Transverse colon (tissue), 4 donors: ENCODE measurements at regions not wholly inside any gene's neighbourhood (a gene's known extent, or its start where the extent isn't known, plus 50 kb on each side); places are given as distances from the start of the nearest gene placed in this dataset.

Experiments used
- DNase-seq: peaks from one replicate; pipeline ENCODE4 v3.0.0-alpha.2; 2019
- H3K27ac ChIP-seq, 4 donors: fragments of 200-600 bp; sonication (generic); 2 replicates each; pipeline ENCODE4 v1.5.1; 2016 to 2018; ENCODE audit warnings: inconsistent platforms in 4 of 4
- H3K27me3 ChIP-seq: fragments of 200-600 bp; sonication (generic); 2 replicates; pipeline ENCODE4 v1.5.1; 2017; ENCODE audit warnings: inconsistent platforms
- H3K36me3 ChIP-seq, 4 donors: fragments of 200-600 bp; sonication (generic); 2 replicates each; pipeline ENCODE4 v1.5.1; 2017 to 2019; ENCODE audit warnings: inconsistent platforms in 4 of 4
- H3K4me1 ChIP-seq, 4 donors: fragments of 200-600 bp; sonication (generic); 2 replicates each; pipeline ENCODE4 v1.5.1; 2017 to 2020; ENCODE audit warnings: inconsistent platforms in 4 of 4
- H3K4me3 ChIP-seq, 4 donors: fragments of 200-600 bp; sonication (generic); 1 replicate in 1 of 4; 2 replicates in 3 of 4; pipeline versions ENCODE4 v1.5.1 to v1.6.1; 2017 to 2019; ENCODE audit warnings: inconsistent platforms in 4 of 4
- H3K9me3 ChIP-seq, 2 donors: fragments of 200-600 bp; sonication (generic); 2 replicates each; pipeline ENCODE4 v1.5.1; 2017 to 2019; ENCODE audit warnings: inconsistent platforms in 2 of 2
- CTCF ChIP-seq, 5 experiments: fragments of 200-600 bp in 3 of 5; fragments of 450-650 bp in 2 of 5; sonication (generic) in 3 of 5; IDR thresholded peaks; 1 replicate in 2 of 5; 2 replicates in 3 of 5; pipeline ENCODE4 v1.5.1; 2016 to 2017; ENCODE audit warnings: antibody characterized with exemption in 5 of 5, inconsistent platforms in 3 of 5, mild to moderate bottlenecking in 2 of 5, moderate library complexity in 1 of 5
- EP300 ChIP-seq: sonication (generic); formaldehyde crosslinking; IDR thresholded peaks from one replicate; pipeline ENCODE4 v1.6.1; 2017; ENCODE audit warnings: antibody characterized with exemption, low read depth
- POLR2A ChIP-seq: fragments of 450-650 bp; IDR thresholded peaks from one replicate; pipeline ENCODE4 v1.6.1; 2016; ENCODE audit warnings: antibody characterized with exemption, mild to moderate bottlenecking, moderate library complexity
- POLR2AphosphoS5 ChIP-seq, 3 donors: sonication (generic); formaldehyde crosslinking; IDR thresholded peaks; one replicate each; pipeline ENCODE4 v1.6.1; 2016; ENCODE audit warnings: antibody characterized with exemption in 3 of 3
- WGBS, 2 donors: methylation state at CpG; one replicate each; pipeline ENCODE4 v1.1.5; 2018; ENCODE audit warnings: low coverage in 1 of 2; 5-methylcytosine and 5-hydroxymethylcytosine counted together
- in situ Hi-C, 4 donors: fragments of 200-750 bp; cut with MboI; loops; one replicate each; pipeline versions ENCODE4 v1.15.0 to v1.15.1; 2017; ENCODE audit warnings: low sequenced_read_pairs in 3 of 4, low pct_ligation_motif_present in 1 of 4, low pct_unique_long_range_greater_than_20kb in 1 of 4
- intact Hi-C: fragments of 100-400 bp; cut with DNase I; formaldehyde crosslinking; loops from one replicate; pipeline ENCODE4 v1.15.1; 2023; ENCODE audit warnings: low total_unique reads

GRCh38 chr2:126832014-126832413 lies 66.7 kb upstream of the TEX51 start:
- TF ChIP-seq CTCF (IDR thresholded peaks at IDR 0.05) (no peak), EP300 (no peak), POLR2A (no peak), POLR2AphosphoS5 (IDR thresholded peaks at IDR 0.05) (no peak)
- Histone ChIP-seq H3K27me3 (no peaks in the 10 kb centered on the region), H3K36me3 (no peaks in the 10 kb centered on the region), H3K4me1 (no peaks in the 10 kb centered on the region), H3K9me3 (no peaks in the 10 kb centered on the region), H3K4me3 (no peak overlapping the region), H3K27ac (no peak overlapping the region)
- DNase-seq, result no peak
- in situ Hi-C loops, result no loop called here
- intact Hi-C loops, result no loop called here

- in situ Hi-C loops (no loop called here), intact Hi-C loops (no loop called here)
- TF ChIP-seq CTCF (IDR thresholded peaks at IDR 0.05), result no peak
- no peak for TF ChIP-seq POLR2A
- no peak for TF ChIP-seq POLR2AphosphoS5 (IDR thresholded peaks at IDR 0.05)
- no peak for TF ChIP-seq EP300
- no peaks in the 10 kb centered on the region for H3K27me3 ChIP-seq
- H3K4me1 ChIP-seq, result no peaks in the 10 kb centered on the region
- H3K36me3 ChIP-seq, result no peaks in the 10 kb centered on the region
- DNase-seq, result no peak
- H3K9me3 ChIP-seq, result no peaks in the 10 kb centered on the region
- WGBS, 2 donors, result 76 to 83% methylated on average over 2 to 5 of the region's 5 CpGs
- no peak overlapping the region for H3K27ac ChIP-seq
- no peak overlapping the region for H3K4me3 ChIP-seq
These were observed 65.9 kb upstream of the TEX51 start for GRCh38 chr2:126832757-126833156.

- Histone ChIP-seq H3K27me3 (no peaks in the 10 kb centered on the region), H3K4me3 (no peak overlapping the region), H3K27ac (no peak overlapping the region), H3K9me3 (no peaks in the 10 kb centered on the region), H3K36me3 (no peaks in the 10 kb centered on the region), H3K4me1 (no peaks in the 10 kb centered on the region)
- DNase-seq, result no peak
- WGBS, 2 donors, result 96 to 97% methylated on average over 6 of the region's 6 CpGs
- no peak for TF ChIP-seq EP300
- no peak for TF ChIP-seq POLR2AphosphoS5 (IDR thresholded peaks at IDR 0.05)
- no peak for TF ChIP-seq CTCF (IDR thresholded peaks at IDR 0.05)
- no peak for TF ChIP-seq POLR2A
- intact Hi-C loops, result no loop called here
- in situ Hi-C loops, result no loop called here
These were observed 64.6 kb upstream of the TEX51 start for GRCh38 chr2:126834006-126834659.

- DNase-seq, result no peak
- 84 to 100% methylated on average over 1 to 8 of the region's 8 CpGs for WGBS, 2 donors
- H3K9me3 ChIP-seq, result no peaks in the 10 kb centered on the region
- no peak overlapping the region for H3K4me3 ChIP-seq
- TF ChIP-seq POLR2A (no peak), EP300 (no peak), POLR2AphosphoS5 (IDR thresholded peaks at IDR 0.05) (no peak), CTCF (IDR thresholded peaks at IDR 0.05) (no peak)
- H3K27me3 ChIP-seq, result no peaks in the 10 kb centered on the region
- intact Hi-C loops, result no loop called here
- H3K4me1 ChIP-seq, result no peaks in the 10 kb centered on the region
- in situ Hi-C loops, result no loop called here
- no peak overlapping the region for H3K27ac ChIP-seq
- H3K36me3 ChIP-seq, result no peaks in the 10 kb centered on the region
These were observed 63.4 kb upstream of the TEX51 start for GRCh38 chr2:126835261-126835660.
